Adrenal gland (tissue), 5 donors: ENCODE measurements at regions not wholly inside any gene's neighbourhood (a gene's known extent, or its start where the extent isn't known, plus 50 kb on each side); places are given as distances from the start of the nearest gene placed in this dataset.
"Not testable (repeated sequence)": the region's sequence is repeated elsewhere in the genome, so short reads cannot be mapped to it uniquely, and the experiment has no call there.

Experiments
- POLR2A ChIP-seq, 2 donors: fragments of 450-650 bp; IDR thresholded peaks; one replicate each; pipeline ENCODE4 v1.6.1; 2017; ENCODE audit warnings: antibody characterized with exemption in 2 of 2, mild to moderate bottlenecking in 2 of 2, moderate library complexity in 1 of 2
- TF ChIP-seq, protein P1 (sequence below), 6 experiments: fragments of 450-650 bp in 4 of 6; fragments of 200-600 bp in 2 of 6; sonication (generic) in 1 of 6; IDR thresholded peaks; 1 replicate in 5 of 6; 2 replicates in 1 of 6; pipeline versions ENCODE4 v1.5.1 to v1.8.0; 2016 to 2021; ENCODE audit warnings: antibody characterized with exemption in 6 of 6, mild to moderate bottlenecking in 2 of 6, moderate library complexity in 1 of 6
- donor health status: DM: no; HTN: no; CAD: no.

DNA sequence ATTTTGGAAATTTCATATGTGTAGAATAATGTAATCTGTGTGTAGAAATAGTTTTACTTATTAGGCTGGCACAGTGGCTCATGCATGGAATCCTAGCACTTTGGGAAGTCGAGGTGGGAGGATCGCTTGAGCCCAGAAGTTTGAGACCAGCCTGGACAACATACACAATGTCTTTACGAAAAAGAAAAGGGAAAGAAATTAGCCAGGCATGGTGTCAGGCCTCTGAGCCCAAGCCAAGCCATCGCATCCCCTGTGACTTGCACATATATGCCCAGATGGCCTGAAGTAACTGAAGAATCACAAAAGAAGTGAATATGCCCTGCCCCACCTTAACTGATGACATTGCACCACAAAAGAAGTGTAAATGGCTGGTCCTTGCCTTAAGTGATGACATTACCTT lies 491.3 kb downstream of the DISC1 start:
- not testable (repeated sequence) for TF ChIP-seq POLR2A (IDR thresholded peaks at IDR 0.05)
- TF ChIP-seq, protein P1, sequence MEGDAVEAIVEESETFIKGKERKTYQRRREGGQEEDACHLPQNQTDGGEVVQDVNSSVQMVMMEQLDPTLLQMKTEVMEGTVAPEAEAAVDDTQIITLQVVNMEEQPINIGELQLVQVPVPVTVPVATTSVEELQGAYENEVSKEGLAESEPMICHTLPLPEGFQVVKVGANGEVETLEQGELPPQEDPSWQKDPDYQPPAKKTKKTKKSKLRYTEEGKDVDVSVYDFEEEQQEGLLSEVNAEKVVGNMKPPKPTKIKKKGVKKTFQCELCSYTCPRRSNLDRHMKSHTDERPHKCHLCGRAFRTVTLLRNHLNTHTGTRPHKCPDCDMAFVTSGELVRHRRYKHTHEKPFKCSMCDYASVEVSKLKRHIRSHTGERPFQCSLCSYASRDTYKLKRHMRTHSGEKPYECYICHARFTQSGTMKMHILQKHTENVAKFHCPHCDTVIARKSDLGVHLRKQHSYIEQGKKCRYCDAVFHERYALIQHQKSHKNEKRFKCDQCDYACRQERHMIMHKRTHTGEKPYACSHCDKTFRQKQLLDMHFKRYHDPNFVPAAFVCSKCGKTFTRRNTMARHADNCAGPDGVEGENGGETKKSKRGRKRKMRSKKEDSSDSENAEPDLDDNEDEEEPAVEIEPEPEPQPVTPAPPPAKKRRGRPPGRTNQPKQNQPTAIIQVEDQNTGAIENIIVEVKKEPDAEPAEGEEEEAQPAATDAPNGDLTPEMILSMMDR (IDR thresholded peaks at IDR 0.05): not testable (repeated sequence)
